Liver (tissue), 8 donors: ENCODE measurements at regions not wholly inside any gene's neighbourhood (a gene's known extent, or its start where the extent isn't known, plus 50 kb on each side); places are given as distances from the start of the nearest gene placed in this dataset.

Experiments
- DNase-seq: peaks from one replicate; pipeline ENCODE4 v3.0.0-alpha.2; 2017; ENCODE audit warnings: low spot score
- H3K27ac ChIP-seq, 2 donors: one replicate each; pipeline ENCODE4 v1.7.0; 2013; ENCODE audit warnings: inconsistent platforms in 2 of 2, low read length in 2 of 2, control low read depth in 1 of 2, low read depth in 1 of 2, mild to moderate bottlenecking in 1 of 2
- H3K27me3 ChIP-seq, 4 donors: one replicate each; pipeline versions ENCODE4 v1.6.1 to v1.7.0; 2013; ENCODE audit warnings: low read length in 3 of 4, inconsistent platforms in 1 of 4, mild to moderate bottlenecking in 1 of 4, moderate library complexity in 1 of 4; ENCODE audit not compliant: control insufficient read depth in 4 of 4, insufficient read depth in 4 of 4
- H3K36me3 ChIP-seq, 4 donors: one replicate each; pipeline versions ENCODE4 v1.6.1 to v1.7.0; 2013; ENCODE audit warnings: low read length in 3 of 4, mild to moderate bottlenecking in 3 of 4, low read depth in 1 of 4, moderate library complexity in 1 of 4; ENCODE audit not compliant: control insufficient read depth in 4 of 4, insufficient read depth in 3 of 4
- H3K4me1 ChIP-seq, 4 donors: one replicate each; pipeline versions ENCODE4 v1.6.1 to v1.7.0; 2013; ENCODE audit warnings: low read length in 3 of 4, mild to moderate bottlenecking in 3 of 4, moderate library complexity in 1 of 4; ENCODE audit not compliant: control insufficient read depth in 4 of 4, insufficient read depth in 4 of 4
- H3K4me3 ChIP-seq, 3 donors: one replicate each; pipeline versions ENCODE4 v1.6.1 to v1.7.0; 2013; ENCODE audit warnings: low read length in 3 of 3, control low read depth in 1 of 3, low read depth in 1 of 3, mild to moderate bottlenecking in 1 of 3
- H3K9ac ChIP-seq, 2 donors: one replicate each; pipeline ENCODE4 v1.7.0; 2013; ENCODE audit warnings: low read length in 2 of 2, mild to moderate bottlenecking in 2 of 2, moderate library complexity in 2 of 2, control low read depth in 1 of 2, low read depth in 1 of 2
- H3K9me3 ChIP-seq, 4 donors: one replicate each; pipeline versions ENCODE4 v1.6.1 to v1.7.0; 2013; ENCODE audit warnings: low read length in 3 of 4; ENCODE audit not compliant: control insufficient read depth in 4 of 4
- ATF3 ChIP-seq: IDR thresholded peaks from 2 replicates; pipeline ENCODE4 v1.6.1; 2016; ENCODE audit warnings: antibody characterized with exemption
- EGR1 ChIP-seq, 2 donors: IDR thresholded peaks; 2 replicates each; pipeline ENCODE4 v1.6.1; 2016 to 2018; ENCODE audit warnings: antibody characterized with exemption in 2 of 2, low read depth in 2 of 2
- FOXA1 ChIP-seq: IDR thresholded peaks from 2 replicates; pipeline ENCODE4 v1.6.1; 2016; ENCODE audit warnings: antibody characterized with exemption
- FOXA2 ChIP-seq: IDR thresholded peaks from 2 replicates; pipeline ENCODE4 v1.6.1; 2016; ENCODE audit warnings: antibody characterized with exemption
- HNF4A ChIP-seq, 2 donors: conservative IDR thresholded peaks; 2 replicates each; pipeline ENCODE4 v1.6.1; 2016; ENCODE audit warnings: antibody characterized with exemption in 2 of 2, mild to moderate bottlenecking in 2 of 2
- HNF4G ChIP-seq: IDR thresholded peaks from 2 replicates; pipeline ENCODE4 v1.6.1; 2016; ENCODE audit warnings: antibody characterized with exemption
- JUND ChIP-seq, 2 donors: IDR thresholded peaks; 2 replicates each; pipeline ENCODE4 v1.6.1; 2016; ENCODE audit warnings: antibody characterized with exemption in 2 of 2
- NR2F2 ChIP-seq: IDR thresholded peaks from 2 replicates; pipeline ENCODE4 v1.6.1; 2016; ENCODE audit warnings: antibody characterized with exemption
- RAD21 ChIP-seq, 2 donors: IDR thresholded peaks; 2 replicates each; pipeline ENCODE4 v1.6.1; 2016; ENCODE audit warnings: antibody characterized with exemption in 2 of 2, mild to moderate bottlenecking in 2 of 2
- REST ChIP-seq: IDR thresholded peaks from 2 replicates; pipeline ENCODE4 v1.6.1; 2016; ENCODE audit warnings: antibody characterized with exemption, mild to moderate bottlenecking
- RXRA ChIP-seq, 2 donors: IDR thresholded peaks; 2 replicates each; pipeline ENCODE4 v1.6.1; 2017 to 2018; ENCODE audit warnings: antibody characterized with exemption in 2 of 2, mild to moderate bottlenecking in 1 of 2
- SP1 ChIP-seq: IDR thresholded peaks from 2 replicates; pipeline ENCODE4 v1.6.1; 2018; ENCODE audit warnings: antibody characterized with exemption, mild to moderate bottlenecking
- TAF1 ChIP-seq: conservative IDR thresholded peaks from 2 replicates; pipeline ENCODE4 v1.6.1; 2016; ENCODE audit warnings: antibody characterized with exemption, mild to moderate bottlenecking
- YY1 ChIP-seq: IDR thresholded peaks from 2 replicates; pipeline ENCODE4 v1.6.1; 2016; ENCODE audit warnings: antibody characterized with exemption, mild to moderate bottlenecking
- WGBS: extraction: QIAGEN DNeasy Blood & Tissue Kit; methylation state at CpG from one replicate; pipeline ENCODE4 v1.1.7; 2013; 5-methylcytosine and 5-hydroxymethylcytosine counted together
- TF ChIP-seq, protein P1 (sequence below): fragments of 150-350 bp; IDR thresholded peaks from 2 replicates; pipeline ENCODE4 v1.5.1; 2017; ENCODE audit warnings: improper control_type of control experiment, low read depth, low read length; ENCODE audit not compliant: missing input control
- TF ChIP-seq, protein P2 (sequence below): IDR thresholded peaks from 2 replicates; pipeline ENCODE4 v1.6.1; 2016; ENCODE audit warnings: antibody characterized with exemption
- TF ChIP-seq, protein P3 (sequence below): IDR thresholded peaks from 2 replicates; pipeline ENCODE4 v1.6.1; 2016; ENCODE audit warnings: antibody characterized with exemption
- donor health status: healthy.
- donor health status: healthy.
- donor health status: healthy.
- donor health status: healthy.
- donor health status: healthy.

DNA sequence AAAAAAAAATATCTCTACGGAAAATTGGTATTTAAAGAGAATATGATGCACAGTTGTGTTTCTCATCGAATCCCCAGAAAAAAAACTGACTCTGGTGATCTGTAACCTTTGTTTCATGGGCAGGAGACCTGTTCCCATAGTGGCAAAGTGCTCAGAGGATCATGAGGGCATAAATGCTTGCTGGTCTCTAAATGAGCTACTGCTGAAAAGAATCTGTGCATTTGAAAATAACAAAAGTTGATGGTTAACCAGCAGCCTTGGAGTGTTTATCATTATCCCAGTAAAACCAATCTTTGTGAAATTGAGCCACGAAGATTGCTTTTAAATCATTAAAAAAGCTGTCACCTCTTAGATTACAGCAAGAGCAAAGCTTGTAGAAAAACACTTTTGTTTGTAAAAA is 775.4 kb downstream of the MTRR start:
- TF ChIP-seq, protein P1, sequence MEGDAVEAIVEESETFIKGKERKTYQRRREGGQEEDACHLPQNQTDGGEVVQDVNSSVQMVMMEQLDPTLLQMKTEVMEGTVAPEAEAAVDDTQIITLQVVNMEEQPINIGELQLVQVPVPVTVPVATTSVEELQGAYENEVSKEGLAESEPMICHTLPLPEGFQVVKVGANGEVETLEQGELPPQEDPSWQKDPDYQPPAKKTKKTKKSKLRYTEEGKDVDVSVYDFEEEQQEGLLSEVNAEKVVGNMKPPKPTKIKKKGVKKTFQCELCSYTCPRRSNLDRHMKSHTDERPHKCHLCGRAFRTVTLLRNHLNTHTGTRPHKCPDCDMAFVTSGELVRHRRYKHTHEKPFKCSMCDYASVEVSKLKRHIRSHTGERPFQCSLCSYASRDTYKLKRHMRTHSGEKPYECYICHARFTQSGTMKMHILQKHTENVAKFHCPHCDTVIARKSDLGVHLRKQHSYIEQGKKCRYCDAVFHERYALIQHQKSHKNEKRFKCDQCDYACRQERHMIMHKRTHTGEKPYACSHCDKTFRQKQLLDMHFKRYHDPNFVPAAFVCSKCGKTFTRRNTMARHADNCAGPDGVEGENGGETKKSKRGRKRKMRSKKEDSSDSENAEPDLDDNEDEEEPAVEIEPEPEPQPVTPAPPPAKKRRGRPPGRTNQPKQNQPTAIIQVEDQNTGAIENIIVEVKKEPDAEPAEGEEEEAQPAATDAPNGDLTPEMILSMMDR = no peak
- TF ChIP-seq, protein P2, sequence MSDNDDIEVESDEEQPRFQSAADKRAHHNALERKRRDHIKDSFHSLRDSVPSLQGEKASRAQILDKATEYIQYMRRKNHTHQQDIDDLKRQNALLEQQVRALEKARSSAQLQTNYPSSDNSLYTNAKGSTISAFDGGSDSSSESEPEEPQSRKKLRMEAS = no peak
- no peak for TF ChIP-seq RAD21 (IDR thresholded peaks at IDR 0.05)
- no peak for TF ChIP-seq FOXA2
- TF ChIP-seq JUND (IDR thresholded peaks at IDR 0.05) = no peak
- no peak for TF ChIP-seq NR2F2
- TF ChIP-seq TAF1 = no peak
- TF ChIP-seq SP1 = no peak
- TF ChIP-seq YY1 = no peak
- TF ChIP-seq, protein P3, sequence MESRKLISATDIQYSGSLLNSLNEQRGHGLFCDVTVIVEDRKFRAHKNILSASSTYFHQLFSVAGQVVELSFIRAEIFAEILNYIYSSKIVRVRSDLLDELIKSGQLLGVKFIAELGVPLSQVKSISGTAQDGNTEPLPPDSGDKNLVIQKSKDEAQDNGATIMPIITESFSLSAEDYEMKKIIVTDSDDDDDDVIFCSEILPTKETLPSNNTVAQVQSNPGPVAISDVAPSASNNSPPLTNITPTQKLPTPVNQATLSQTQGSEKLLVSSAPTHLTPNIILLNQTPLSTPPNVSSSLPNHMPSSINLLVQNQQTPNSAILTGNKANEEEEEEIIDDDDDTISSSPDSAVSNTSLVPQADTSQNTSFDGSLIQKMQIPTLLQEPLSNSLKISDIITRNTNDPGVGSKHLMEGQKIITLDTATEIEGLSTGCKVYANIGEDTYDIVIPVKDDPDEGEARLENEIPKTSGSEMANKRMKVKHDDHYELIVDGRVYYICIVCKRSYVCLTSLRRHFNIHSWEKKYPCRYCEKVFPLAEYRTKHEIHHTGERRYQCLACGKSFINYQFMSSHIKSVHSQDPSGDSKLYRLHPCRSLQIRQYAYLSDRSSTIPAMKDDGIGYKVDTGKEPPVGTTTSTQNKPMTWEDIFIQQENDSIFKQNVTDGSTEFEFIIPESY = no peak
- TF ChIP-seq RXRA (IDR thresholded peaks at IDR 0.05) = no peak
- no peak for TF ChIP-seq EGR1 (IDR thresholded peaks at IDR 0.05; ENCODE audit: low read depth in 2 of 2)
- no peak for TF ChIP-seq ATF3
- no peak for TF ChIP-seq FOXA1
- TF ChIP-seq HNF4G = no peak
- no peak for DNase-seq
- 34% methylated on average over 3 of the region's 3 CpGs for WGBS

GRCh38 chr5:8647111-8647510 is 778.2 kb downstream of the MTRR start:
- Histone ChIP-seq H3K4me1 (no peaks in the 10 kb centered on the region), H3K27ac (no peak overlapping the region), H3K9me3 (no peaks in the 10 kb centered on the region), H3K36me3 (no peaks in the 10 kb centered on the region), H3K27me3 (peaks cover 0 to 4% (median 0%) of the 10 kb centered on the region in 4 donors), H3K9ac (no peak overlapping the region), H3K4me3 (no peak overlapping the region)
- no peak for DNase-seq
- TF ChIP-seq, protein P3 = no peak
- TF ChIP-seq FOXA1 = no peak
- no peak for TF ChIP-seq REST
- no peak for TF ChIP-seq FOXA2
- TF ChIP-seq HNF4A (conservative IDR thresholded peaks at IDR 0.05) = no peak
- no peak for TF ChIP-seq YY1
- TF ChIP-seq SP1 = no peak
- TF ChIP-seq NR2F2 = no peak

More for the DNA sequence above, 775.4 kb downstream of the MTRR start:
- H3K36me3 ChIP-seq = no peaks in the 10 kb centered on the region
- peaks cover 0 to 4% (median 0%) of the 10 kb centered on the region in 4 donors for H3K27me3 ChIP-seq
- no peaks in the 10 kb centered on the region for H3K9me3 ChIP-seq
- no peaks in the 10 kb centered on the region for H3K4me1 ChIP-seq
- no peak overlapping the region for H3K27ac ChIP-seq
- H3K9ac ChIP-seq = no peak overlapping the region
- H3K4me3 ChIP-seq = no peak overlapping the region
